ENCODE measurements at regions not wholly inside any gene's neighbourhood (a gene's known extent, or its start where the extent isn't known, plus 50 kb on each side); places are given as distances from the start of the nearest gene placed in this dataset.

- ChIA-PET CTCF (no interaction called here), POLR2A (no interaction called here)
- no peaks in the 10 kb centered on the region for H3K4me1 Mint-ChIP-seq
Observed at GRCh38 chr13:22690756-22691155, 490.0 kb upstream of the SGCG start.

GRCh38 chr13:22693691-22694090 lies 487.1 kb upstream of the SGCG start:
- no peak for DNase-seq
- H3K4me3 Mint-ChIP-seq: no peak overlapping the region
- ChIA-PET CTCF (no interaction called here), POLR2A (no interaction called here)
- H3K4me1 Mint-ChIP-seq: no peaks in the 10 kb centered on the region
- H3K27ac Mint-ChIP-seq: no peak overlapping the region
- no peaks in the 10 kb centered on the region for H3K27me3 Mint-ChIP-seq
- peaks cover 4% of the 10 kb centered on the region for H3K9me3 Mint-ChIP-seq
- no peaks in the 10 kb centered on the region for H3K36me3 Mint-ChIP-seq (ENCODE audit: low read depth)

More at GRCh38 chr13:22690756-22691155, 490.0 kb upstream of the SGCG start:
- Mint-ChIP-seq H3K4me3 (no peak overlapping the region), H3K27ac (no peak overlapping the region), H3K9me3 (peaks cover 4% of the 10 kb centered on the region), H3K27me3 (no peaks in the 10 kb centered on the region), H3K36me3 (ENCODE audit: low read depth) (no peaks in the 10 kb centered on the region)
- no peak for DNase-seq

DNA sequence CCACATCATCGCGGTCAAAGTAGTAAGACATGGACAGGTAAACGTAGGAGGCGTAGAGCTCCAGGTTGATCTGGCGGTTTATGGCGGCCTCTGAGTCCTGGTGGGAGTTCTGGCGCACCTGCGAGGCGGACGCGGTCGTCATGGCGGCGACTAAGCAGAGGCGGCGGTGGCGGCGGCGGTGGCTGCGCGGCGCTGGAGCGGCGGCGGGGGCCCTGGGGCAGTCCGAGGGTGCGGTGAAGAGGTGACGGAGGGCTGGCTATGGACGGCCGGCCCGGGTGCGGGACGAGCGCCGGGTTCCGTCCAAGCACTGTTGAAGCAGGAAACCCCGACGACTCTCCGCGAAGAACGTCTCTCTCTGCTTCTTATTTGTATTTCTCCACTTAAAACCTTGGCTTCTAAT lies 484.3 kb upstream of the SGCG start:
- CTCF ChIA-PET: no interaction called here
- no peak for DNase-seq
- no peaks in the 10 kb centered on the region for H3K4me1 Mint-ChIP-seq
- H3K4me3 Mint-ChIP-seq: no peak overlapping the region
- H3K36me3 Mint-ChIP-seq (ENCODE audit: low read depth): no peaks in the 10 kb centered on the region
- POLR2A ChIA-PET: no interaction called here
- peaks cover 4% of the 10 kb centered on the region for H3K9me3 Mint-ChIP-seq
- no peaks in the 10 kb centered on the region for H3K27me3 Mint-ChIP-seq
- H3K27ac Mint-ChIP-seq: no peak overlapping the region

- Mint-ChIP-seq H3K27me3 (no peaks in the 10 kb centered on the region), H3K36me3 (ENCODE audit: low read depth) (no peaks in the 10 kb centered on the region), H3K4me1 (no peaks in the 10 kb centered on the region), H3K27ac (no peak overlapping the region), H3K4me3 (no peak overlapping the region), H3K9me3 (peaks cover 4% of the 10 kb centered on the region)
- ChIA-PET POLR2A (no interaction called here), CTCF (no interaction called here)
- no peak for DNase-seq
Observed at GRCh38 chr13:22698467-22698866, 482.3 kb upstream of the SGCG start.

DNA sequence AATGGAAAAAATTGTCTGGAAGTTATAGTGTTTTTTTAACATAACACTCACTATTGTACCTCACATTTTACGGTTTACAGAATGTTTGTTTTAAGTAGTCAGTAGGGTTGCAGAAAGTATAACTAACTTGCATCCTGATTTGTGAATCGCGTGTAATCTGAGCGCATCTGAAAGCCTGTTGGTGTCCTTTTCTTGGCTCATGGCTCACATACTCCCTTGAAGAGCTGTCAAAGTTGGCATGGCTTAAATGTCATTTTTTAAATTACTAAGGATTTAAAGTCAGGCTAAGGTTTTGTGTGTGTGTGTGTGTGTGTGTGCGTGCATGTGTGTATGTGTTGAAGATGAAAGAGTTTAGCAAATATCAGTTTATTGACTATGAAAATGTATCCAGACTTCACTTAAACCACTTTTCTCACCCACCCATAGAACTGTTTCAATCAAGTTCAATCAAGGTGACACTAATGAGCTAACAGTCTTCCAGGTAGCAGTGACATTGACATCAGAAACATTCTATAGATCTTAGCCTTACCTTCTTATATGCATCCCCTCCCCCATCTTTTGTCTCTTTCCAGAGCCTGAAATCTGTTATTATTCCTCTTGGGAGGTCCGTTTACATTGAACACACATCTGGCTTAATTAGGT lies 480.4 kb upstream of the SGCG start:
- Mint-ChIP-seq H3K4me1 (no peaks in the 10 kb centered on the region), H3K27me3 (no peaks in the 10 kb centered on the region), H3K36me3 (ENCODE audit: low read depth) (no peaks in the 10 kb centered on the region), H3K4me3 (no peak overlapping the region), H3K27ac (no peak overlapping the region), H3K9me3 (no peaks in the 10 kb centered on the region)
- ChIA-PET CTCF (no interaction called here), POLR2A (no interaction called here)
- DNase-seq: no peak

GRCh38 chr13:22703601-22704209 lies 477.1 kb upstream of the SGCG start:
- DNase-seq: no peak
- Mint-ChIP-seq H3K9me3 (no peaks in the 10 kb centered on the region), H3K27ac (no peak overlapping the region), H3K36me3 (ENCODE audit: low read depth) (no peaks in the 10 kb centered on the region), H3K4me3 (no peak overlapping the region), H3K27me3 (no peaks in the 10 kb centered on the region), H3K4me1 (no peaks in the 10 kb centered on the region)
- ChIA-PET CTCF (no interaction called here), POLR2A (no interaction called here)

- H3K27ac Mint-ChIP-seq: no peak overlapping the region
- H3K9me3 Mint-ChIP-seq: no peaks in the 10 kb centered on the region
- H3K4me1 Mint-ChIP-seq: no peaks in the 10 kb centered on the region
- H3K27me3 Mint-ChIP-seq: no peaks in the 10 kb centered on the region
- DNase-seq: no peak
- H3K4me3 Mint-ChIP-seq: no peak overlapping the region
- ChIA-PET POLR2A (no interaction called here), CTCF (no interaction called here)
- H3K36me3 Mint-ChIP-seq (ENCODE audit: low read depth): no peaks in the 10 kb centered on the region
Observed at GRCh38 chr13:22707946-22708345, 472.8 kb upstream of the SGCG start.

- Mint-ChIP-seq H3K27me3 (no peaks in the 10 kb centered on the region), H3K36me3 (ENCODE audit: low read depth) (no peaks in the 10 kb centered on the region), H3K9me3 (no peaks in the 10 kb centered on the region), H3K4me3 (no peak overlapping the region), H3K4me1 (no peaks in the 10 kb centered on the region), H3K27ac (no peak overlapping the region)
- ChIA-PET CTCF (no interaction called here), POLR2A (no interaction called here)
- DNase-seq: no peak
Observed at GRCh38 chr13:22717036-22717435, 463.7 kb upstream of the SGCG start.

- H3K36me3 Mint-ChIP-seq (ENCODE audit: low read depth): no peaks in the 10 kb centered on the region
- ChIA-PET CTCF (no interaction called here), POLR2A (no interaction called here)
- H3K27ac Mint-ChIP-seq: no peak overlapping the region
- H3K4me3 Mint-ChIP-seq: no peak overlapping the region
- no peaks in the 10 kb centered on the region for H3K4me1 Mint-ChIP-seq
- no peaks in the 10 kb centered on the region for H3K9me3 Mint-ChIP-seq
- no peak for DNase-seq
- no peaks in the 10 kb centered on the region for H3K27me3 Mint-ChIP-seq
Observed at GRCh38 chr13:22726726-22727125, 454.1 kb upstream of the SGCG start.

DNA sequence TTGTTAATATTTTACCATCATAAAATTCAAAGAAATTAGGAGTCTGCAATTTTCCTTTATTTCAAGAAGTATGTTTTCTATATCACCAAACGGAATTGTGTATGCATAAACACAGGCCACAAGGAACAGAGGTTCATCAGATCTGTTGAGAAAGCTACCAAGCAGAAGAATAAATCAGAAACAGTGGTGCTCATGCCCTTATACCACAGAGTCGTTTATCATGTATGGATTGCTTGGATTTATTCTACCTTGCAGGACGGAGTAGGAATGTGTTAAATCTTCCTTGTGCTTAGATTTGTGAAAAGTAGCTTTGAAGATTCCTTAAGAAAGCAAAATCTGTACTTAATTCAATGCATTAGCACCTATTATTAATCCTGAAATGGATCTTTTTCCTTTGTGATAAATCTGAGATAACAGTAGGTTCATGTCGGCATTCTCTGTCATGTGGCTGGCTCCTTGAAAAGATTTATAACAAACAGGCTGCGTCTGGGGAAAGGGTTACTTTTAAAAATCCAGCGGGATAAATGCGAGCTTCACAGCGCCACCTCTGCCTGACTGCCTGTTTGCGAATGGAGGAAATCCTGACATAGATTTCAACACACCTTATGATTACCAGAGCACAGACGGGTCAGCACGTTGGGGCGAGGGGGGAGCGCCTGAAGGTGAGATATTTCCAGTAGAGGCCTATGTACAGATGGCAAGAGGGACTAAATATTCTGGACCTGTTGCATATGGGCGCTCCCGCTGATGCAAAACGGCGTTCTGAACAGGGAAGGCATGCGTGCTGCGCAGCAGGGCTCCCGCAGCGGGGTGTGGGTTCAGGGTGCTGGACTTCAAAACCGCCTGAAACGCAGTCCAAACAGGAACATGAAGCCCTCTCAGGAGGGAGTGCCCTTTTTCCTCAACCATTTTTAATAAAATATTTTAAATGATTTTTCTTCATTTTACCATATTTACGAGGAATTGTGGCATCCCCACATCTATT lies 445.5 kb upstream of the SGCG start:
- no peak overlapping the region for H3K4me3 Mint-ChIP-seq
- H3K27me3 Mint-ChIP-seq: peaks cover 3% of the 10 kb centered on the region
- H3K9me3 Mint-ChIP-seq: no peaks in the 10 kb centered on the region
- ChIA-PET POLR2A (no interaction called here), CTCF (no interaction called here)
- H3K4me1 Mint-ChIP-seq: no peaks in the 10 kb centered on the region
- H3K27ac Mint-ChIP-seq: no peak overlapping the region
- H3K36me3 Mint-ChIP-seq (ENCODE audit: low read depth): no peaks in the 10 kb centered on the region
- no peak for DNase-seq

GRCh38 chr13:22736084-22736767 lies 444.6 kb upstream of the SGCG start:
- POLR2A ChIA-PET: no interaction called here
- H3K27ac Mint-ChIP-seq: no peak overlapping the region

DNA sequence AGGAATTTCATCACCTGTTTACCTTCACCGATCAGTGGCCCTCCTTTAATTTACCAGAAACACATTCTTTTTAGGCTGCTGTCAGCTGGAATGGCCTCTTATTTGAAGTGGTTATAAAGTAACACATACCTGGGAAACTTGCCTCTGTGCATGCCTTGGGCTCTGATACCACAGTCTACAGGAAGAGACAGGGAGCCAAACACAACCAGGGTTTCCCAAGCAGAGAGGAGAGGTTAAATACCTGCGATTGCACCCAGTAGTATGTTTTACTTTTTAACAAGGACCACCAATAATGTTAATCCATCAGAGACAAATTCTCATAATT lies 444.0 kb upstream of the SGCG start:
- Mint-ChIP-seq H3K27me3 (peaks cover 3% of the 10 kb centered on the region), H3K27ac (no peak overlapping the region), H3K36me3 (ENCODE audit: low read depth) (no peaks in the 10 kb centered on the region), H3K4me1 (no peaks in the 10 kb centered on the region), H3K9me3 (no peaks in the 10 kb centered on the region), H3K4me3 (no peak overlapping the region)
- ChIA-PET POLR2A (no interaction called here), CTCF (no interaction called here)
- DNase-seq: no peak

More at GRCh38 chr13:22736084-22736767, 444.6 kb upstream of the SGCG start:
- CTCF ChIA-PET: no interaction called here
- Mint-ChIP-seq H3K9me3 (no peaks in the 10 kb centered on the region), H3K4me3 (no peak overlapping the region), H3K36me3 (ENCODE audit: low read depth) (no peaks in the 10 kb centered on the region), H3K4me1 (no peaks in the 10 kb centered on the region), H3K27me3 (peaks cover 3% of the 10 kb centered on the region)
- DNase-seq: no peak

- no peak overlapping the region for H3K4me3 Mint-ChIP-seq
- POLR2A ChIA-PET: no interaction called here
- no peak overlapping the region for H3K27ac Mint-ChIP-seq
- CTCF ChIA-PET: no interaction called here
- no peaks in the 10 kb centered on the region for H3K4me1 Mint-ChIP-seq
- no peaks in the 10 kb centered on the region for H3K9me3 Mint-ChIP-seq
- no peak for DNase-seq
- H3K36me3 Mint-ChIP-seq (ENCODE audit: low read depth): no peaks in the 10 kb centered on the region
- peaks cover 3% of the 10 kb centered on the region for H3K27me3 Mint-ChIP-seq
Observed at GRCh38 chr13:22738357-22738756, 442.4 kb upstream of the SGCG start.
